ENCODE measurements at regions not wholly inside any gene's neighbourhood (a gene's known extent, or its start where the extent isn't known, plus 50 kb on each side); places are given as distances from the start of the nearest gene placed in this dataset.

- dilution Hi-C loops (cut with MboI; ENCODE audit: extremely low pct_ligation_motif_present, low sequenced_read_pairs): no loop called here
- TF ChIP-seq, protein P1, sequence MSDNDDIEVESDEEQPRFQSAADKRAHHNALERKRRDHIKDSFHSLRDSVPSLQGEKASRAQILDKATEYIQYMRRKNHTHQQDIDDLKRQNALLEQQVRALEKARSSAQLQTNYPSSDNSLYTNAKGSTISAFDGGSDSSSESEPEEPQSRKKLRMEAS (IDR thresholded peaks at IDR 0.05; ENCODE audit: insufficient read depth, insufficient read length): no peak
- TF ChIP-seq MYC (IDR thresholded peaks at IDR 0.05; ENCODE audit: low read depth, low read length) (no peak), POLR2A (IDR thresholded peaks at IDR 0.05; ENCODE audit: low read depth, low read length) (no peak), JUN (IDR thresholded peaks at IDR 0.05; ENCODE audit: borderline replicate concordance, insufficient read depth, insufficient read length, low read depth) (no peak), FOS (IDR thresholded peaks at IDR 0.05; ENCODE audit: borderline replicate concordance, insufficient read depth, low read length) (no peak), EZH2 (IDR thresholded peaks at IDR 0.05; ENCODE audit: borderline replicate concordance, low read depth, low read length, severe bottlenecking) (no peak), POLR2AphosphoS5 (IDR thresholded peaks at IDR 0.05; ENCODE audit: insufficient read depth, low read depth, low read length) (no peak), GATA2 (IDR thresholded peaks at IDR 0.05; ENCODE audit: insufficient read depth, insufficient read length, low read depth, low read length) (no peak), CTCF (IDR thresholded peaks at IDR 0.05; ENCODE audit: extremely low read depth in 1 of 2, insufficient read depth in 1 of 2, low read depth in 1 of 2, low read length in 2 of 2) (no peak)
- no peak overlapping the region for H3K9ac ChIP-seq (replicated peaks; ENCODE audit: extremely low read depth, insufficient read depth, low read length)
These were observed 135.3 kb upstream of the FAM3C start for GRCh38 chr7:121531175-121532070.

More at GRCh38 chr7:121531175-121532070, 135.3 kb upstream of the FAM3C start:
- intact Hi-C loops (cut with micrococcal nuclease): loop anchor here (2.0 to 5.0 kb wide), 2 partner anchors 27 to 134 kb away; partner anchors contain the start of gene FAM3C
- Histone ChIP-seq H3K4me1 (ENCODE audit: control insufficient read depth, extremely low read depth, insufficient read depth, low read length) (peaks cover 20% of the 10 kb centered on the region), H3K4me3 (replicated peaks in 1 of 3; ENCODE audit: insufficient read depth in 1 of 3, low read depth in 1 of 3, low read length in 3 of 3) (no peak overlapping the region), H3K9me3 (replicated peaks; ENCODE audit: control insufficient read depth, insufficient read depth, low read length) (no peaks in the 10 kb centered on the region), H3K27ac (ENCODE audit: insufficient read depth, low read depth, low read length) (peak overlapping the region; percentile 85), H4K20me1 (replicated peaks; ENCODE audit: control insufficient read depth, extremely low read depth, insufficient read depth, low read length) (no peaks in the 10 kb centered on the region), H3K9me1 (replicated peaks; ENCODE audit: control insufficient read depth, extremely low read depth, insufficient read depth, low read length) (no peaks in the 10 kb centered on the region), H3K4me2 (ENCODE audit: insufficient read depth, low read length) (no peak overlapping the region), H3K36me3 (ENCODE audit: control insufficient read depth in 2 of 2, extremely low read depth in 1 of 2, insufficient read depth in 2 of 2, low read length in 2 of 2) (no peaks in the 10 kb centered on the region), H3K79me2 (ENCODE audit: control insufficient read depth, insufficient read depth, low read length) (no peaks in the 10 kb centered on the region), H3K27me3 (ENCODE audit: control insufficient read depth in 2 of 2, insufficient read depth in 2 of 2, low read length in 2 of 2) (no peaks in the 10 kb centered on the region), H2AFZ (ENCODE audit: low read depth, low read length) (no peak overlapping the region)
- DNase-seq (ENCODE audit: low read depth, low spot score) (peak; percentile 2), FAIRE-seq (no peak)
- ChIA-PET POLR2A (no interaction called here), CTCF (interaction anchor here (1.4 to 1.6 kb wide), 3 partner anchors 13 to 159 kb away, joined by 3 to 6 read pairs (median 5); no protein-coding TSS in a partner anchor)
- BruUV-seq (replicated peaks): no TSS peak
